GM23248 (cell line): ENCODE measurements at regions not wholly inside any gene's neighbourhood (a gene's known extent, or its start where the extent isn't known, plus 50 kb on each side); places are given as distances from the start of the nearest gene placed in this dataset.

ENCODE experiments used
- DNase-seq: peaks from one replicate; pipeline ENCODE4 v3.0.0-alpha.2; 2015
- H2AFZ ChIP-seq: fragments of 200-600 bp; sonication (generic); 2 replicates; pipeline ENCODE4 v1.6.1; 2016; ENCODE audit warnings: antibody characterized with exemption
- H3F3A ChIP-seq: fragments of 200-600 bp; sonication (generic); 2 replicates; pipeline ENCODE4 v1.6.1; 2016; ENCODE audit warnings: mild to moderate bottlenecking, antibody characterized with exemption, mixed run types; ENCODE audit not compliant: insufficient read depth
- H3K27ac ChIP-seq: fragments of 200-600 bp; sonication (generic); 2 replicates; pipeline ENCODE4 v1.5.1; 2016; ENCODE audit warnings: mild to moderate bottlenecking
- H3K27me3 ChIP-seq: fragments of 200-600 bp; sonication (generic); replicated peaks from 2 replicates; pipeline ENCODE4 v1.6.1; 2016; ENCODE audit warnings: mild to moderate bottlenecking; ENCODE audit not compliant: insufficient read depth
- H3K36me3 ChIP-seq: fragments of 200-600 bp; sonication (generic); 2 replicates; pipeline ENCODE4 v1.6.1; 2016; ENCODE audit warnings: low read depth, mild to moderate bottlenecking
- H3K4me1 ChIP-seq: fragments of 200-600 bp; sonication (generic); 2 replicates; pipeline ENCODE4 v1.6.1; 2016; ENCODE audit warnings: mild to moderate bottlenecking; ENCODE audit not compliant: insufficient read depth
- H3K4me2 ChIP-seq: fragments of 200-600 bp; sonication (generic); one replicate; pipeline ENCODE4 v1.6.1; 2016; ENCODE audit warnings: mild to moderate bottlenecking; ENCODE audit not compliant: unreplicated experiment
- H3K4me3 ChIP-seq: fragments of 200-600 bp; sonication (generic); 2 replicates; pipeline ENCODE4 v1.5.1; 2016; ENCODE audit warnings: mild to moderate bottlenecking
- H3K79me2 ChIP-seq: fragments of 200-600 bp; sonication (generic); 2 replicates; pipeline ENCODE4 v1.6.1; 2016; ENCODE audit warnings: mild to moderate bottlenecking; ENCODE audit not compliant: insufficient read depth
- H3K9ac ChIP-seq: fragments of 200-600 bp; sonication (generic); 2 replicates; pipeline ENCODE4 v1.6.1; 2016; ENCODE audit warnings: mild to moderate bottlenecking
- H3K9me2 ChIP-seq: fragments of 200-600 bp; sonication (generic); 2 replicates; pipeline ENCODE4 v1.6.1; 2016; ENCODE audit warnings: mixed run types, mild to moderate bottlenecking, moderate library complexity; ENCODE audit not compliant: insufficient read depth
- H3K9me3 ChIP-seq: fragments of 200-600 bp; sonication (generic); one replicate; pipeline ENCODE4 v1.6.1; 2017; ENCODE audit warnings: low read depth
- H4K20me1 ChIP-seq: fragments of 200-600 bp; sonication (generic); 2 replicates; pipeline ENCODE4 v1.6.0; 2016; ENCODE audit not compliant: insufficient read depth
- EZH2 ChIP-seq: fragments of 200-600 bp; sonication (generic); IDR thresholded peaks from 2 replicates; pipeline ENCODE4 v1.6.1; 2018; ENCODE audit warnings: antibody characterized with exemption, mild to moderate bottlenecking; ENCODE audit not compliant: insufficient read depth, poor library complexity, severe bottlenecking
- EZH2phosphoT487 ChIP-seq: fragments of 200-600 bp; sonication (generic); IDR thresholded peaks from 2 replicates; pipeline ENCODE4 v1.6.1; 2018; ENCODE audit warnings: antibody characterized with exemption, moderate library complexity, mild to moderate bottlenecking, low read depth; ENCODE audit not compliant: insufficient read depth
- WGBS, 2 experiments: methylation state at CpG; one replicate each; pipeline ENCODE4 v1.1.6; 2015 to 2017; ENCODE audit warnings: low lambda C conversion rate in 2 of 2, low coverage in 1 of 2; ENCODE audit errors: missing lambda C conversion rate in 2 of 2; 5-methylcytosine and 5-hydroxymethylcytosine counted together
- in situ Hi-C: fragments of 300-500 bp; cut with MboI; formaldehyde crosslinking; loops from 2 replicates; pipeline ENCODE4 v1.15.0; 2020

GRCh38 chr10:55400075-55400849 lies 599.2 kb upstream of the PCDH15 start:
- no peak for TF ChIP-seq EZH2phosphoT487
- TF ChIP-seq EZH2 = no peak
- in situ Hi-C loops = no loop called here

GRCh38 chr10:55398497-55398882 lies 597.5 kb upstream of the PCDH15 start:
- no peaks in the 10 kb centered on the region for H3K9me3 ChIP-seq
- H2AFZ ChIP-seq = no peak overlapping the region
- DNase-seq = no peak
- H3K36me3 ChIP-seq = no peaks in the 10 kb centered on the region
- H4K20me1 ChIP-seq = no peaks in the 10 kb centered on the region
- no peaks in the 10 kb centered on the region for H3K9me2 ChIP-seq
- H3K79me2 ChIP-seq = no peaks in the 10 kb centered on the region
- TF ChIP-seq EZH2 = no peak
- no peak for TF ChIP-seq EZH2phosphoT487
- peaks cover 30% of the 10 kb centered on the region for H3K4me1 ChIP-seq
- no peaks in the 10 kb centered on the region for H3K27me3 ChIP-seq
- H3K4me3 ChIP-seq = no peak overlapping the region
- H3K4me2 ChIP-seq = no peak overlapping the region
- H3K27ac ChIP-seq = no peak overlapping the region
- in situ Hi-C loops = no loop called here
- H3K9ac ChIP-seq = no peak overlapping the region
- 19 to 43% methylated on average over 1 of the region's 1 CpG for WGBS, 2 experiments
- H3F3A ChIP-seq = peaks cover 4% of the 10 kb centered on the region

More at GRCh38 chr10:55400075-55400849, 599.2 kb upstream of the PCDH15 start:
- Histone ChIP-seq H2AFZ (0 out of 2 replicates have a peak overlapping the region, but pooled peaks have one; percentile 5), H3K9me3 (no peaks in the 10 kb centered on the region), H3K4me1 (peaks cover 30% of the 10 kb centered on the region), H4K20me1 (no peaks in the 10 kb centered on the region), H3K27ac (peak overlapping the region; percentile 22; the same call in 1 of the 2 replicates), H3K9me2 (no peaks in the 10 kb centered on the region), H3K4me2 (peak overlapping the region; percentile 27), H3F3A (peaks cover 4% of the 10 kb centered on the region), H3K79me2 (no peaks in the 10 kb centered on the region), H3K4me3 (no peak overlapping the region), H3K36me3 (no peaks in the 10 kb centered on the region), H3K9ac (no peak overlapping the region), H3K27me3 (no peaks in the 10 kb centered on the region)
- DNase-seq = peak; percentile 34
- 35 to 37% methylated on average over 3 of the region's 3 CpGs for WGBS, 2 experiments

- no peaks in the 10 kb centered on the region for H3K9me2 ChIP-seq
- no peaks in the 10 kb centered on the region for H3K27me3 ChIP-seq
- no peak overlapping the region for H3K27ac ChIP-seq
- H3K9ac ChIP-seq = no peak overlapping the region
- peaks cover 30% of the 10 kb centered on the region for H3K4me1 ChIP-seq
- H4K20me1 ChIP-seq = no peaks in the 10 kb centered on the region
- H3K4me2 ChIP-seq = no peak overlapping the region
- H3K4me3 ChIP-seq = no peak overlapping the region
- no peaks in the 10 kb centered on the region for H3K9me3 ChIP-seq
- H3K36me3 ChIP-seq = no peaks in the 10 kb centered on the region
- H3F3A ChIP-seq = peaks cover 4% of the 10 kb centered on the region
- WGBS, 2 experiments = 88 to 95% methylated on average over 7 of the region's 7 CpGs
- in situ Hi-C loops = no loop called here
- no peak overlapping the region for H2AFZ ChIP-seq
- no peak for TF ChIP-seq EZH2phosphoT487
- no peak for TF ChIP-seq EZH2
- H3K79me2 ChIP-seq = no peaks in the 10 kb centered on the region
- DNase-seq = peak; percentile 43
These were observed 596.9 kb upstream of the PCDH15 start for GRCh38 chr10:55397777-55398496.

DNA sequence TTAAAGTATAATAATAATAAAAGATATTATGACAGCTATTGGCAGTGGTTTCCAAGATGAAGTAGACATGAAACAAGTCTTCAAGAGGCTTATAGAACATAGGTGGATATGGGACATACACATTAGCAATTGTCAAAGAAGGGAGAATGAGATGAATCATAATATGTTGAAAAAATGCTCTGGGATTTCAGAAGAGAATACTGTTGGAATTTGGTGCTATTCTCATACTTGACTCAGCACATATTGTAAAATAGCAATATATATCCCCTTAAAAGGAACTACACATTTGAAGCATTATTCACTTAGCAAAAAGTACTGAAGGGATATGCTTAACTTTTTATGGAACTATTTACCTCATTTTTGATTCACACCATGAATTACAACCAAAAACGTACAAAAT lies 577.2 kb upstream of the PCDH15 start:
- Histone ChIP-seq H3K4me3 (no peak overlapping the region), H3K9ac (no peak overlapping the region), H3K9me2 (no peaks in the 10 kb centered on the region), H3K36me3 (no peaks in the 10 kb centered on the region), H3K4me2 (no peak overlapping the region), H3F3A (peaks cover 14% of the 10 kb centered on the region), H4K20me1 (no peaks in the 10 kb centered on the region), H3K27ac (no peak overlapping the region), H3K9me3 (no peaks in the 10 kb centered on the region), H3K79me2 (no peaks in the 10 kb centered on the region), H3K27me3 (no peaks in the 10 kb centered on the region), H3K4me1 (peaks cover 31% of the 10 kb centered on the region), H2AFZ (no peak overlapping the region)
- WGBS, 2 experiments = 82 to 83% methylated on average over 1 of the region's 1 CpG
- no peak for TF ChIP-seq EZH2phosphoT487
- no peak for TF ChIP-seq EZH2
- DNase-seq = peak; percentile 14
- in situ Hi-C loops = no loop called here
